CD14-positive monocyte (primary cell): ENCODE measurements at regions not wholly inside any gene's neighbourhood (a gene's known extent, or its start where the extent isn't known, plus 50 kb on each side); places are given as distances from the start of the nearest gene placed in this dataset.

Experiments
- DNase-seq, 3 donors: peaks; one replicate each; pipeline ENCODE4 v3.0.0-alpha.2; 2011 to 2022
- H2AFZ ChIP-seq: 2 replicates; pipeline ENCODE4 v1.6.0; 2012; ENCODE audit warnings: mild to moderate bottlenecking, low read depth, low read length, inconsistent platforms; ENCODE audit not compliant: insufficient read depth, poor library complexity, severe bottlenecking
- H3K27ac ChIP-seq, 2 donors: 1 replicate in 1 of 2; 2 replicates in 1 of 2; pipeline ENCODE4 v1.5.1; 2012 to 2013; ENCODE audit warnings: low read length in 2 of 2, control low read depth in 1 of 2, inconsistent platforms in 1 of 2, low read depth in 1 of 2, mild to moderate bottlenecking in 1 of 2
- H3K27me3 ChIP-seq, 2 donors: one replicate each; pipeline versions ENCODE4 v1.6.0 to v1.6.1; 2011 to 2013; ENCODE audit warnings: low read length in 2 of 2; ENCODE audit not compliant: control insufficient read depth in 2 of 2, insufficient read depth in 2 of 2
- H3K36me3 ChIP-seq, 2 donors: replicated peaks in 1 of 2; 1 replicate in 1 of 2; 2 replicates in 1 of 2; pipeline versions ENCODE4 v1.5.1 to v1.6.1; 2012 to 2013; ENCODE audit warnings: low read length in 2 of 2, control low read depth in 1 of 2, inconsistent platforms in 1 of 2, mild to moderate bottlenecking in 1 of 2; ENCODE audit not compliant: insufficient read depth in 2 of 2, control insufficient read depth in 1 of 2
- H3K4me1 ChIP-seq, 2 donors: 1 replicate in 1 of 2; 2 replicates in 1 of 2; pipeline versions ENCODE4 v1.5.1 to v1.6.1; 2012 to 2013; ENCODE audit warnings: low read length in 2 of 2, control low read depth in 1 of 2, inconsistent platforms in 1 of 2, mild to moderate bottlenecking in 1 of 2, moderate library complexity in 1 of 2; ENCODE audit not compliant: insufficient read depth in 2 of 2, control insufficient read depth in 1 of 2
- H3K4me2 ChIP-seq: replicated peaks from 2 replicates; pipeline ENCODE3; 2012; ENCODE audit warnings: low read length, moderate library complexity, mild to moderate bottlenecking; ENCODE audit not compliant: poor library complexity, severe bottlenecking; ENCODE audit errors: extremely low read depth
- H3K4me3 ChIP-seq, 3 experiments: fragments of 200-600 bp in 1 of 3; sonication (generic) in 1 of 3; replicated peaks in 1 of 3; 1 replicate in 2 of 3; 2 replicates in 1 of 3; pipeline ENCODE4 v1.5.1; 2011 to 2013; ENCODE audit warnings: low read length in 3 of 3, mild to moderate bottlenecking in 3 of 3, control low read depth in 2 of 3, low read depth in 2 of 3, inconsistent platforms in 1 of 3, moderate library complexity in 1 of 3
- H3K79me2 ChIP-seq: 2 replicates; pipeline ENCODE4 v1.6.0; 2012; ENCODE audit warnings: mild to moderate bottlenecking, control low read depth, inconsistent platforms, low read length, moderate library complexity; ENCODE audit not compliant: insufficient read depth
- H3K9ac ChIP-seq: 2 replicates; pipeline ENCODE4 v1.6.0; 2017; ENCODE audit warnings: low read length, mild to moderate bottlenecking; ENCODE audit not compliant: insufficient read depth, poor library complexity, severe bottlenecking
- H3K9me3 ChIP-seq, 2 donors: replicated peaks in 1 of 2; 1 replicate in 1 of 2; 2 replicates in 1 of 2; pipeline versions ENCODE4 v1.5.1 to v1.6.1; 2012 to 2013; ENCODE audit warnings: low read length in 2 of 2, control low read depth in 1 of 2; ENCODE audit not compliant: control insufficient read depth in 1 of 2, insufficient read depth in 1 of 2
- H4K20me1 ChIP-seq: 2 replicates; pipeline ENCODE4 v1.6.0; 2012; ENCODE audit warnings: mild to moderate bottlenecking, low read length, control low read depth, moderate library complexity; ENCODE audit not compliant: insufficient read depth
- H3K27ac Mint-ChIP-seq, 7 donors: one replicate each; pipeline ENCODE4 v1.8.0; 2020; ENCODE audit warnings: mild to moderate bottlenecking in 7 of 7, mixed read lengths in 7 of 7, moderate library complexity in 6 of 7, inconsistent platforms in 2 of 7
- H3K27me3 Mint-ChIP-seq, 3 donors: one replicate each; pipeline ENCODE4 v1.8.0; 2021 to 2022; ENCODE audit warnings: low read depth in 3 of 3, mild to moderate bottlenecking in 3 of 3, mixed read lengths in 3 of 3, moderate library complexity in 3 of 3, inconsistent platforms in 1 of 3
- H3K36me3 Mint-ChIP-seq, 2 donors: one replicate each; pipeline ENCODE4 v1.8.0; 2020; ENCODE audit warnings: mixed read lengths in 2 of 2, inconsistent platforms in 1 of 2, mild to moderate bottlenecking in 1 of 2
- H3K4me1 Mint-ChIP-seq: one replicate; pipeline ENCODE4 v1.8.0; 2020; ENCODE audit warnings: mild to moderate bottlenecking, mixed read lengths
- H3K4me3 Mint-ChIP-seq, 2 donors: one replicate each; pipeline ENCODE4 v1.8.0; 2020; ENCODE audit warnings: mild to moderate bottlenecking in 2 of 2, mixed read lengths in 2 of 2, moderate library complexity in 1 of 2
- H3K9me3 Mint-ChIP-seq, 7 donors: one replicate each; pipeline ENCODE4 v1.8.0; 2020 to 2022; ENCODE audit warnings: mixed read lengths in 7 of 7, mild to moderate bottlenecking in 6 of 7, moderate library complexity in 6 of 7, inconsistent platforms in 2 of 7
- WGBS: methylation state at CpG from one replicate; pipeline ENCODE4 v1.1.5; 2013; ENCODE audit warnings: missing lambda C conversion rate; ENCODE audit not compliant: insufficient coverage; 5-methylcytosine and 5-hydroxymethylcytosine counted together
- intact Hi-C, 2 donors: fragments of 100-400 bp; cut with micrococcal nuclease; formaldehyde crosslinking; loops; one replicate each; pipeline versions ENCODE4 v1.15.0 to v1.15.1; 2023
- TF ChIP-seq, protein P1 (sequence below): fragments of 200-600 bp; IDR thresholded peaks from one replicate; pipeline ENCODE4 v1.8.0; 2022; ENCODE audit warnings: antibody characterized with exemption, mild to moderate bottlenecking

DNA sequence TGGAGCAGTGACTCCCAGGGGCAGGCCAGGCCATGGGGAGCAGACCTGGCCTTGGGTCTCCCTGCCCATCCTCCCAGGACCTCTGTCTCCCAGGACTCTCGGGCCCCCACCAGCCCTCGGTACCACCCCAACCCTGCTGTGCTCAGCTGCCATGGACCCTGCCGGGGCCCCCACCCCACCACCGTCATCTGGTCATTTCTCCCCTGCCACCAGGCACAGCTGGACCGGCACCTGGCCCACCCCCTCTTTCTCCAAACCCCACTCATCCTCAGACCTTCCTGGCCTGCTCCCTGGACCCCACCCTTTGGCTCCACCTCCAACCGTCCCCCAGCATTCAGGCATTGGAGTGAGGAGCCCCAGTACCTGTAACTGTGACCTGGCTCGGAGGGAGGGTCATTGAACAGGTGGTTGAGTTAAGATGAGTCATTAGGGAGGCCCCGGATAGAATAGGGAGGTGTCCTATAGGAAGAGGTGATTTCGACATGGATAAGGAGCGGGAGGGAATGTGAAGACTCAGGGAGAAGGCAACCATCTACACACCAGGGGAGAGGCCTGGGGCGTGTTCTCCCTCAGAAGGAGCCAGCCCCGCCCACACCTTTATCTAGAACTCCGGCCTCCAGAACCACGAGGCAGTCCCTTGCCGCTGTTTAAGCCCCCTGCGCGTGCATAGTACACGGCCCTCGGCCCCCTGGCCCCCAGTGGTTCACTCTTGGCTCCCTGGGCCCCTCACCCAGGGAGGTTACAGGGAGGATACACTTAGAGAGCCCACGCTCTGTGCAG is 1395.9 kb downstream of the BRD1 start:
- H3K9me3 Mint-ChIP-seq, result peaks cover 0 to 1% (median 0%) of the 10 kb centered on the region in 7 donors
- no peak overlapping the region for H2AFZ ChIP-seq
- no peak for DNase-seq
- no peak overlapping the region for H3K27ac ChIP-seq
- H3K27me3 Mint-ChIP-seq, result no peaks in the 10 kb centered on the region
- no peaks in the 10 kb centered on the region for H3K4me1 ChIP-seq
- H3K36me3 ChIP-seq, result no peaks in the 10 kb centered on the region
- H3K4me3 Mint-ChIP-seq, result no peak overlapping the region
- H3K9me3 ChIP-seq, result no peaks in the 10 kb centered on the region
- no peak overlapping the region for H3K4me2 ChIP-seq
- 91% methylated on average over 15 of the region's 20 CpGs for WGBS
- no peak overlapping the region for H3K4me3 ChIP-seq
- TF ChIP-seq, protein P1, sequence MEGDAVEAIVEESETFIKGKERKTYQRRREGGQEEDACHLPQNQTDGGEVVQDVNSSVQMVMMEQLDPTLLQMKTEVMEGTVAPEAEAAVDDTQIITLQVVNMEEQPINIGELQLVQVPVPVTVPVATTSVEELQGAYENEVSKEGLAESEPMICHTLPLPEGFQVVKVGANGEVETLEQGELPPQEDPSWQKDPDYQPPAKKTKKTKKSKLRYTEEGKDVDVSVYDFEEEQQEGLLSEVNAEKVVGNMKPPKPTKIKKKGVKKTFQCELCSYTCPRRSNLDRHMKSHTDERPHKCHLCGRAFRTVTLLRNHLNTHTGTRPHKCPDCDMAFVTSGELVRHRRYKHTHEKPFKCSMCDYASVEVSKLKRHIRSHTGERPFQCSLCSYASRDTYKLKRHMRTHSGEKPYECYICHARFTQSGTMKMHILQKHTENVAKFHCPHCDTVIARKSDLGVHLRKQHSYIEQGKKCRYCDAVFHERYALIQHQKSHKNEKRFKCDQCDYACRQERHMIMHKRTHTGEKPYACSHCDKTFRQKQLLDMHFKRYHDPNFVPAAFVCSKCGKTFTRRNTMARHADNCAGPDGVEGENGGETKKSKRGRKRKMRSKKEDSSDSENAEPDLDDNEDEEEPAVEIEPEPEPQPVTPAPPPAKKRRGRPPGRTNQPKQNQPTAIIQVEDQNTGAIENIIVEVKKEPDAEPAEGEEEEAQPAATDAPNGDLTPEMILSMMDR, result no peak
- intact Hi-C loops, result no loop called here
- H3K27ac Mint-ChIP-seq, result no peak overlapping the region
- H3K9ac ChIP-seq, result no peak overlapping the region
- H3K4me1 Mint-ChIP-seq, result no peaks in the 10 kb centered on the region
- H3K36me3 Mint-ChIP-seq, result no peaks in the 10 kb centered on the region
- no peaks in the 10 kb centered on the region for H4K20me1 ChIP-seq
- no peaks in the 10 kb centered on the region for H3K79me2 ChIP-seq
- H3K27me3 ChIP-seq, result no peaks in the 10 kb centered on the region

DNA sequence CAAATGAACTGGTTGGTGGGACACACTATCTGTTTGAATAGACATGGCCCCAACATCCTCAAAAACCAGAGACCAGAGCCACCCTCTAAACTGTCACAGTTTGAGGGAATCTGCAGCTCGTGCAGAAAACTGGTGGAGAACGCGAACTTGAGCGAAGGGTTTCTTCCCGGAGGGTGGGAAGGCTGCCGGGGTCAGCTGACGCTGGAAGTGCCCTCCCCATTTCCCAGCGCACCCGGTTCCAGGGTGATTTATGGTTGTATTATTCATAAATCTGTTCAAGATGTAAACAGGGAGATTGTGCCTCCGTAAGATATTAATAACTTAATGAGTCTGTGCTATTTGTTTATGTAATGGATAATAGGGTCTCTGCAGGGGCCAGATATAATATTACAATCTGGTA is 1396.7 kb downstream of the BRD1 start:
- no peaks in the 10 kb centered on the region for H3K27me3 ChIP-seq
- DNase-seq, result no peak
- H3K9me3 ChIP-seq, result no peaks in the 10 kb centered on the region
- H4K20me1 ChIP-seq, result no peaks in the 10 kb centered on the region
- H3K4me2 ChIP-seq, result no peak overlapping the region
- intact Hi-C loops, result no loop called here
- no peak overlapping the region for H3K4me3 Mint-ChIP-seq
- no CpG with 5 or more reads among the region's 10 CpGs for WGBS
- no peaks in the 10 kb centered on the region for H3K27me3 Mint-ChIP-seq
- H3K36me3 ChIP-seq, result no peaks in the 10 kb centered on the region
- H3K79me2 ChIP-seq, result no peaks in the 10 kb centered on the region
- H3K9ac ChIP-seq, result no peak overlapping the region
- no peak overlapping the region for H3K4me3 ChIP-seq
- peaks cover 0 to 2% (median 0%) of the 10 kb centered on the region in 7 donors for H3K9me3 Mint-ChIP-seq
- no peaks in the 10 kb centered on the region for H3K36me3 Mint-ChIP-seq
- no peak overlapping the region for H2AFZ ChIP-seq
- no peak overlapping the region for H3K27ac Mint-ChIP-seq
- no peaks in the 10 kb centered on the region for H3K4me1 Mint-ChIP-seq
- TF ChIP-seq, protein P1, result no peak
- no peak overlapping the region for H3K27ac ChIP-seq
- no peaks in the 10 kb centered on the region for H3K4me1 ChIP-seq
